Gastrocnemius medialis (tissue), 4 donors: ENCODE measurements at regions not wholly inside any gene's neighbourhood (a gene's known extent, or its start where the extent isn't known, plus 50 kb on each side); places are given as distances from the start of the nearest gene placed in this dataset.
"Not testable (repeated sequence)": the region's sequence is repeated elsewhere in the genome, so short reads cannot be mapped to it uniquely, and the experiment has no call there.

Source experiments
- ATAC-seq, 2 donors: fragments of 150-250 bp; one replicate each; pipeline ENCODE4 v1.9.1; 2016
- DNase-seq, 2 donors: peaks; one replicate each; pipeline ENCODE4 v3.0.0-alpha.2; 2019
- H3K27ac ChIP-seq, 4 donors: fragments of 200-600 bp; sonication (generic); 1 replicate in 1 of 4; 2 replicates in 3 of 4; pipeline ENCODE4 v1.5.1; 2016 to 2018; ENCODE audit warnings: mild to moderate bottlenecking in 2 of 4, moderate library complexity in 1 of 4
- H3K27me3 ChIP-seq, 3 donors: fragments of 200-600 bp; sonication (generic) in 2 of 3; 1 replicate in 1 of 3; 2 replicates in 2 of 3; pipeline versions ENCODE4 v1.5.1 to v1.6.0; 2016 to 2019; ENCODE audit warnings: mild to moderate bottlenecking in 1 of 3, moderate library complexity in 1 of 3
- H3K36me3 ChIP-seq, 2 donors: fragments of 200-600 bp; sonication (generic) in 1 of 2; one replicate each; pipeline ENCODE4 v1.5.1; 2017 to 2018
- H3K4me1 ChIP-seq, 2 donors: fragments of 200-600 bp; sonication (generic) in 1 of 2; one replicate each; pipeline ENCODE4 v1.5.1; 2016 to 2017; ENCODE audit warnings: mild to moderate bottlenecking in 2 of 2
- H3K4me3 ChIP-seq, 4 donors: fragments of 200-600 bp; sonication (generic) in 3 of 4; 1 replicate in 1 of 4; 2 replicates in 3 of 4; pipeline ENCODE4 v1.5.1; 2016 to 2019; ENCODE audit warnings: mild to moderate bottlenecking in 2 of 4
- H3K9me3 ChIP-seq, 3 donors: fragments of 200-600 bp; sonication (generic) in 2 of 3; 1 replicate in 1 of 3; 2 replicates in 2 of 3; pipeline ENCODE4 v1.5.1; 2016 to 2019
- CTCF ChIP-seq, 5 experiments: fragments of 450-650 bp in 3 of 5; fragments of 200-600 bp in 2 of 5; sonication (generic) in 2 of 5; IDR thresholded peaks in 4 of 5; conservative IDR thresholded peaks in 1 of 5; 1 replicate in 4 of 5; 2 replicates in 1 of 5; pipeline ENCODE4 v1.5.1; 2016 to 2019; ENCODE audit warnings: antibody characterized with exemption in 5 of 5, mild to moderate bottlenecking in 3 of 5, moderate library complexity in 3 of 5
- POLR2A ChIP-seq, 2 donors: fragments of 450-650 bp; IDR thresholded peaks; one replicate each; pipeline ENCODE4 v1.6.1; 2017; ENCODE audit warnings: antibody characterized with exemption in 2 of 2, mild to moderate bottlenecking in 2 of 2, moderate library complexity in 2 of 2
- in situ Hi-C, 4 donors: fragments of 200-750 bp; cut with MboI; loops; one replicate each; pipeline versions ENCODE4 v1.15.0 to v1.8.0; 2017; ENCODE audit warnings: low sequenced_read_pairs in 4 of 4
- intact Hi-C: fragments of 100-400 bp; cut with DNase I; formaldehyde crosslinking; loops from one replicate; pipeline ENCODE4 v1.15.1; 2023; ENCODE audit warnings: low total_unique reads

- no peak overlapping the region for H3K4me3 ChIP-seq
- DNase-seq (no peak), ATAC-seq (no peak)
- intact Hi-C loops = no loop called here
- no peaks in the 10 kb centered on the region for H3K27me3 ChIP-seq
- in situ Hi-C loops = no loop called here
- H3K4me1 ChIP-seq = no peaks in the 10 kb centered on the region
- no peaks in the 10 kb centered on the region for H3K36me3 ChIP-seq
- no peak overlapping the region for H3K27ac ChIP-seq
- no peaks in the 10 kb centered on the region for H3K9me3 ChIP-seq
- TF ChIP-seq CTCF (IDR thresholded peaks at IDR 0.05 in 4 of 5, conservative IDR thresholded peaks at IDR 0.05 in 1 of 5) (no peak), POLR2A (IDR thresholded peaks at IDR 0.05) (no peak)
These were observed 339.8 kb upstream of the FRG1 start for GRCh38 chr4:189600718-189601435.

- DNase-seq, ATAC-seq, H3K27ac ChIP-seq, H3K4me3 ChIP-seq, H3K27me3 ChIP-seq, intact Hi-C loops, H3K4me1 ChIP-seq, H3K36me3 ChIP-seq, H3K9me3 ChIP-seq, in situ Hi-C loops: not testable (repeated sequence)
These were observed 337.8 kb upstream of the FRG1 start for GRCh38 chr4:189602827-189603226.

GRCh38 chr4:189610571-189610970, 330.1 kb upstream of the FRG1 start:
- in situ Hi-C loops, H3K27me3 ChIP-seq, ATAC-seq, H3K36me3 ChIP-seq, H3K4me1 ChIP-seq, DNase-seq, intact Hi-C loops, H3K4me3 ChIP-seq, H3K9me3 ChIP-seq, H3K27ac ChIP-seq: not testable (repeated sequence)

- ATAC-seq (no peak), DNase-seq (no peak)
- TF ChIP-seq POLR2A (IDR thresholded peaks at IDR 0.05) (no peak), CTCF (IDR thresholded peaks at IDR 0.05 in 4 of 5, conservative IDR thresholded peaks at IDR 0.05 in 1 of 5) (no peak)
- H3K27me3 ChIP-seq = no peaks in the 10 kb centered on the region
- intact Hi-C loops = no loop called here
- H3K27ac ChIP-seq = no peak overlapping the region
- H3K9me3 ChIP-seq = no peaks in the 10 kb centered on the region
- in situ Hi-C loops = no loop called here
- no peaks in the 10 kb centered on the region for H3K4me1 ChIP-seq
- H3K4me3 ChIP-seq = no peak overlapping the region
- H3K36me3 ChIP-seq = no peaks in the 10 kb centered on the region
These were observed 327.5 kb upstream of the FRG1 start for GRCh38 chr4:189613207-189613606.

GRCh38 chr4:189615217-189615663, 325.4 kb upstream of the FRG1 start:
- TF ChIP-seq POLR2A (IDR thresholded peaks at IDR 0.05) (no peak), CTCF (IDR thresholded peaks at IDR 0.05 in 4 of 5, conservative IDR thresholded peaks at IDR 0.05 in 1 of 5) (no peak)
- ATAC-seq (no peak), DNase-seq (no peak)
- in situ Hi-C loops = no loop called here
- Histone ChIP-seq H3K4me3 (no peak overlapping the region), H3K27me3 (no peaks in the 10 kb centered on the region), H3K36me3 (no peaks in the 10 kb centered on the region), H3K4me1 (no peaks in the 10 kb centered on the region), H3K9me3 (no peaks in the 10 kb centered on the region), H3K27ac (no peak overlapping the region)
- intact Hi-C loops = no loop called here

GRCh38 chr4:189617741-189618140, 322.9 kb upstream of the FRG1 start:
- H3K36me3 ChIP-seq, H3K4me3 ChIP-seq, in situ Hi-C loops, DNase-seq, H3K27ac ChIP-seq, H3K4me1 ChIP-seq, intact Hi-C loops, H3K9me3 ChIP-seq, H3K27me3 ChIP-seq, ATAC-seq: not testable (repeated sequence)

- H3K4me3 ChIP-seq, H3K27ac ChIP-seq, DNase-seq, H3K27me3 ChIP-seq, H3K9me3 ChIP-seq, H3K36me3 ChIP-seq, in situ Hi-C loops, intact Hi-C loops, ATAC-seq, H3K4me1 ChIP-seq: not testable (repeated sequence)
These were observed 321.0 kb upstream of the FRG1 start for GRCh38 chr4:189619441-189620250.

- H3K9me3 ChIP-seq, H3K27me3 ChIP-seq, ATAC-seq, DNase-seq, intact Hi-C loops, H3K4me3 ChIP-seq, H3K36me3 ChIP-seq, H3K27ac ChIP-seq, H3K4me1 ChIP-seq, in situ Hi-C loops: not testable (repeated sequence)
These were observed 318.1 kb upstream of the FRG1 start for GRCh38 chr4:189622574-189622973.

- intact Hi-C loops, H3K36me3 ChIP-seq, H3K4me1 ChIP-seq, H3K4me3 ChIP-seq, H3K27me3 ChIP-seq, in situ Hi-C loops, DNase-seq, H3K9me3 ChIP-seq, H3K27ac ChIP-seq, ATAC-seq: not testable (repeated sequence)
These were observed 313.6 kb upstream of the FRG1 start for GRCh38 chr4:189627041-189627440.
